H1 (cell line): ENCODE measurements at regions not wholly inside any gene's neighbourhood (a gene's known extent, or its start where the extent isn't known, plus 50 kb on each side); places are given as distances from the start of the nearest gene placed in this dataset.

Experiments
- CTCF ChIA-PET: fragments of 300-600 bp; sonication (Branson Sonifier 250); formaldehyde crosslinking; loops from one replicate; lab custom pipeline; 2021; ENCODE audit not compliant: partially characterized antibody; lab: Charles Lee
- POLR2A ChIA-PET: fragments of 300-600 bp; sonication (Branson Sonifier 250); formaldehyde crosslinking; loops from one replicate; lab custom pipeline; 2021; ENCODE audit warnings: inconsistent platforms; ENCODE audit not compliant: partially characterized antibody; lab: Charles Lee
- DNase-seq, 2 experiments: peaks; one replicate each; pipeline versions ENCODE4 v3.0.0 to v3.0.0-alpha.2; 2010 to 2022; ENCODE audit warnings: low spot score in 2 of 2, low read depth in 1 of 2, mixed read lengths in 1 of 2
- FAIRE-seq: peaks from 2 replicates; lab custom pipeline; 2011; peaks lifted over from hg19 to GRCh38; lab: Jason Lieb, UNC
- H2AFZ ChIP-seq: 2 replicates; pipeline ENCODE4 v1.8.1; 2012; ENCODE audit warnings: low read length, inconsistent platforms
- H2AK5ac ChIP-seq: 2 replicates; pipeline ENCODE4 v1.6.1; 2013; ENCODE audit warnings: low read depth, low read length
- H2BK120ac ChIP-seq: replicated peaks from 2 replicates; pipeline ENCODE3; 2013; ENCODE audit warnings: low read depth, low read length, inconsistent platforms
- H2BK12ac ChIP-seq: 2 replicates; pipeline ENCODE4 v1.6.1; 2013; ENCODE audit warnings: low read depth, low read length
- H2BK15ac ChIP-seq: 2 replicates; pipeline ENCODE4 v1.6.1; 2013; ENCODE audit warnings: low read length
- H2BK20ac ChIP-seq: 2 replicates; pipeline ENCODE4 v1.6.1; 2013; ENCODE audit warnings: low read length
- H2BK5ac ChIP-seq: 2 replicates; pipeline ENCODE4 v1.6.1; 2013; ENCODE audit warnings: low read depth, low read length
- H3K14ac ChIP-seq: 2 replicates; pipeline ENCODE4 v1.6.1; 2013; ENCODE audit warnings: inconsistent platforms; ENCODE audit not compliant: insufficient read length
- H3K18ac ChIP-seq: 2 replicates; pipeline ENCODE4 v1.6.1; 2013; ENCODE audit warnings: low read length; ENCODE audit errors: extremely low read depth
- H3K23ac ChIP-seq: 2 replicates; pipeline ENCODE4 v1.6.1; 2013; ENCODE audit warnings: inconsistent platforms; ENCODE audit not compliant: insufficient read length
- H3K23me2 ChIP-seq: 2 replicates; pipeline ENCODE4 v1.6.1; 2013; ENCODE audit warnings: low read depth, low read length
- H3K27ac ChIP-seq: 2 replicates; pipeline ENCODE4 v1.6.1; 2011; ENCODE audit warnings: low read depth, low read length, inconsistent platforms
- H3K27me3 ChIP-seq, 4 experiments: replicated peaks in 1 of 4; 1 replicate in 1 of 4; 2 replicates in 3 of 4; pipeline versions ENCODE4 v1.6.1 to v1.8.1; 2011 to 2013; ENCODE audit warnings: low read length in 3 of 4, mild to moderate bottlenecking in 3 of 4, inconsistent platforms in 2 of 4, mixed read lengths in 2 of 4, moderate library complexity in 1 of 4; ENCODE audit not compliant: control insufficient read depth in 3 of 4, insufficient read depth in 3 of 4; ENCODE audit errors: extremely low read depth in 1 of 4
- H3K36me3 ChIP-seq, 4 experiments: 2 replicates each; pipeline versions ENCODE4 v1.6.1 to v1.8.1; 2011 to 2013; ENCODE audit warnings: mild to moderate bottlenecking in 4 of 4, low read length in 3 of 4, moderate library complexity in 2 of 4, control low read depth in 1 of 4, inconsistent platforms in 1 of 4; ENCODE audit not compliant: insufficient read depth in 4 of 4, control insufficient read depth in 2 of 4
- H3K4ac ChIP-seq: replicated peaks from 2 replicates; pipeline ENCODE3; 2013; ENCODE audit warnings: low read length, low read depth, mixed read lengths, inconsistent platforms; ENCODE audit not compliant: insufficient read length
- H3K4me1 ChIP-seq, 4 experiments: replicated peaks in 1 of 4; 1 replicate in 1 of 4; 2 replicates in 3 of 4; pipeline versions ENCODE4 v1.6.1 to v1.8.1; 2011 to 2013; ENCODE audit warnings: low read length in 3 of 4, inconsistent platforms in 2 of 4, mixed read lengths in 1 of 4; ENCODE audit not compliant: insufficient read depth in 4 of 4, control insufficient read depth in 3 of 4
- H3K4me2 ChIP-seq, 2 experiments: 2 replicates each; pipeline versions ENCODE4 v1.6.1 to v1.8.1; 2011 to 2013; ENCODE audit warnings: low read depth in 2 of 2, low read length in 2 of 2, control low read depth in 1 of 2, inconsistent platforms in 1 of 2, mild to moderate bottlenecking in 1 of 2; ENCODE audit not compliant: insufficient read depth in 1 of 2
- H3K4me3 ChIP-seq, 4 experiments: fragments of 200-600, 300-600 bp in 1 of 4; sonication (generic), shearing (Covaris generic), sonication (Bioruptor Twin) in 1 of 4; 2 replicates each; pipeline versions ENCODE4 v1.5.1 to v1.8.1; 2011 to 2016; ENCODE audit warnings: low read length in 4 of 4, low read depth in 3 of 4, control low read depth in 2 of 4, inconsistent platforms in 2 of 4, mild to moderate bottlenecking in 2 of 4, mixed read lengths in 1 of 4, moderate library complexity in 1 of 4; ENCODE audit not compliant: insufficient read depth in 2 of 4; ENCODE audit errors: extremely low read depth in 1 of 4
- H3K56ac ChIP-seq: replicated peaks from 2 replicates; pipeline ENCODE3; 2013; ENCODE audit warnings: low read depth, mild to moderate bottlenecking, mixed read lengths, low read length, inconsistent platforms; ENCODE audit not compliant: insufficient read length
- H3K79me1 ChIP-seq: 2 replicates; pipeline ENCODE4 v1.6.1; 2013; ENCODE audit warnings: low read depth, low read length, control low read depth
- H3K79me2 ChIP-seq, 2 experiments: 2 replicates each; pipeline versions ENCODE4 v1.6.1 to v1.8.1; 2012 to 2013; ENCODE audit warnings: low read length in 2 of 2, mild to moderate bottlenecking in 2 of 2, inconsistent platforms in 1 of 2; ENCODE audit not compliant: insufficient read depth in 2 of 2, control insufficient read depth in 1 of 2
- H3K9ac ChIP-seq, 4 experiments: replicated peaks in 1 of 4; 1 replicate in 1 of 4; 2 replicates in 3 of 4; pipeline versions ENCODE4 v1.6.1 to v1.8.1; 2011 to 2013; ENCODE audit warnings: low read depth in 3 of 4, low read length in 3 of 4, control low read depth in 2 of 4, mild to moderate bottlenecking in 2 of 4, moderate library complexity in 2 of 4, inconsistent platforms in 1 of 4; ENCODE audit errors: extremely low read depth in 1 of 4
- H3K9me3 ChIP-seq, 2 experiments: 2 replicates each; pipeline versions ENCODE4 v1.6.1 to v1.8.1; 2012 to 2013; ENCODE audit warnings: mild to moderate bottlenecking in 2 of 2, moderate library complexity in 2 of 2, control low read depth in 1 of 2, inconsistent platforms in 1 of 2, low read depth in 1 of 2, low read length in 1 of 2, mixed read lengths in 1 of 2; ENCODE audit not compliant: insufficient read depth in 2 of 2
- H4K20me1 ChIP-seq, 2 experiments: replicated peaks in 1 of 2; 2 replicates each; pipeline versions ENCODE3 to v1.8.1; 2011 to 2013; ENCODE audit warnings: inconsistent platforms in 2 of 2, low read length in 2 of 2, mild to moderate bottlenecking in 1 of 2; ENCODE audit not compliant: insufficient read depth in 2 of 2, control insufficient read depth in 1 of 2
- H4K5ac ChIP-seq: 2 replicates; pipeline ENCODE4 v1.6.1; 2013; ENCODE audit warnings: low read length, low read depth, mixed read lengths, inconsistent platforms; ENCODE audit not compliant: insufficient read length
- H4K8ac ChIP-seq: 2 replicates; pipeline ENCODE4 v1.8.0; 2013; ENCODE audit warnings: mild to moderate bottlenecking, moderate library complexity, low read length, inconsistent platforms; ENCODE audit not compliant: insufficient read depth; ENCODE audit errors: extremely low read depth
- H4K91ac ChIP-seq: replicated peaks from 2 replicates; pipeline ENCODE3; 2013; ENCODE audit warnings: low read length, mixed read lengths, inconsistent platforms; ENCODE audit not compliant: insufficient read length
- BACH1 ChIP-seq: IDR thresholded peaks from 2 replicates; pipeline ENCODE4 v1.6.1; 2012; ENCODE audit warnings: low read length, improper control_type of control experiment
- KDM5A ChIP-seq: fragments of 200-600 bp; IDR thresholded peaks from 2 replicates; pipeline ENCODE4 v1.7.1; 2012; ENCODE audit warnings: mild to moderate bottlenecking, low read length, inconsistent platforms, mixed read lengths
- RAD21 ChIP-seq, 2 experiments: IDR thresholded peaks in 1 of 2; conservative IDR thresholded peaks in 1 of 2; 2 replicates each; pipeline ENCODE4 v1.6.1; 2011; ENCODE audit warnings: low read depth in 2 of 2, low read length in 2 of 2, improper control_type of control experiment in 1 of 2, inconsistent platforms in 1 of 2, mild to moderate bottlenecking in 1 of 2, moderate library complexity in 1 of 2
- WGBS, 2 experiments: shearing (Covaris generic) in 1 of 2; methylation state at CpG; one replicate each; pipeline versions ENCODE4 v1.1.6 to v1.1.7; 2013 to 2015; ENCODE audit warnings: low lambda C conversion rate in 2 of 2, mixed read lengths in 2 of 2, inconsistent platforms in 1 of 2, low coverage in 1 of 2, missing lambda C conversion rate in 1 of 2; ENCODE audit not compliant: insufficient replicate concordance in 2 of 2, insufficient coverage in 1 of 2, insufficient read length in 1 of 2; ENCODE audit errors: extremely low coverage in 1 of 2, missing lambda C conversion rate in 1 of 2; 5-methylcytosine and 5-hydroxymethylcytosine counted together

GRCh38 chr3:64450396-64450956, 225.2 kb upstream of the PRICKLE2 start:
- FAIRE-seq (no peak), DNase-seq (no peak)
- no peak overlapping the region for H3K4me2 ChIP-seq
- H3K4ac ChIP-seq = no peak overlapping the region
- no peak overlapping the region for H3K9ac ChIP-seq
- POLR2A ChIA-PET = interaction anchor here (1.6 kb wide), 1 partner anchor 442 kb away, joined by 3 read pairs; no protein-coding TSS in a partner anchor
- no peaks in the 10 kb centered on the region for H3K36me3 ChIP-seq
- no peak for TF ChIP-seq RAD21 (IDR thresholded peaks at IDR 0.05 in 1 of 2, conservative IDR thresholded peaks at IDR 0.05 in 1 of 2; ENCODE audit: low read depth in 2 of 2, low read length in 2 of 2)
- TF ChIP-seq BACH1 = no peak
- no peak for TF ChIP-seq KDM5A
- H2BK5ac ChIP-seq = no peak overlapping the region
- H3K27ac ChIP-seq = no peak overlapping the region
- H2BK20ac ChIP-seq = no peak overlapping the region
- H3K79me1 ChIP-seq = no peaks in the 10 kb centered on the region
- 72% methylated on average over 5 of the region's 5 CpGs; no CpG with 5 or more reads in 1 of the 2 experiments for WGBS, 2 experiments
- H3K9me3 ChIP-seq = no peaks in the 10 kb centered on the region
- no peaks in the 10 kb centered on the region; a peak in 2 of 7 replicates for H3K27me3 ChIP-seq
- no peak overlapping the region for H4K8ac ChIP-seq
- no peak overlapping the region for H3K4me3 ChIP-seq
- peaks cover 2% of the 10 kb centered on the region; the same call in 1 of the 2 replicates for H3K23me2 ChIP-seq
- H4K20me1 ChIP-seq = no peaks in the 10 kb centered on the region
- CTCF ChIA-PET = interaction anchor here (0.6 to 2.2 kb wide), 7 partner anchors 9 to 897 kb away, joined by 3 to 11 read pairs (median 3); no protein-coding TSS in a partner anchor
- H3K23ac ChIP-seq = no peak overlapping the region
- H2BK120ac ChIP-seq = no peak overlapping the region
- H2AK5ac ChIP-seq = no peak overlapping the region
- H3K79me2 ChIP-seq = no peaks in the 10 kb centered on the region
- no peak overlapping the region for H2BK12ac ChIP-seq
- no peak overlapping the region for H3K18ac ChIP-seq
- no peak overlapping the region for H2BK15ac ChIP-seq
- H4K91ac ChIP-seq = no peak overlapping the region
- peak overlapping the region; percentile 95 for H2AFZ ChIP-seq
- H3K56ac ChIP-seq = no peak overlapping the region
- H4K5ac ChIP-seq = no peak overlapping the region
- H3K4me1 ChIP-seq = peaks cover 0 to 5% (median 1%) of the 10 kb centered on the region in 4 experiments; a peak in 4 of 7 replicates
- H3K14ac ChIP-seq = no peak overlapping the region
